Osteoblast (primary cell): ENCODE measurements at regions not wholly inside any gene's neighbourhood (a gene's known extent, or its start where the extent isn't known, plus 50 kb on each side); places are given as distances from the start of the nearest gene placed in this dataset.
A peak's percentile ranks its signal among the peaks of the same experiment; 100 is the strongest.

Experiments used
- DNase-seq: peaks from one replicate; pipeline ENCODE4 v3.0.0; 2011; ENCODE audit warnings: low spot score, mixed read lengths; ENCODE audit not compliant: insufficient read length; ENCODE audit errors: missing footprints
- H2AFZ ChIP-seq: 2 replicates; pipeline ENCODE4 v1.6.0; 2011; ENCODE audit warnings: mild to moderate bottlenecking, low read length
- H3K27ac ChIP-seq: 2 replicates; pipeline ENCODE4 v1.5.1; 2011; ENCODE audit warnings: mild to moderate bottlenecking, low read depth, low read length, moderate library complexity
- H3K27me3 ChIP-seq: 2 replicates; pipeline ENCODE4 v1.6.0; 2012; ENCODE audit warnings: mild to moderate bottlenecking, control low read depth, inconsistent platforms, low read length, moderate library complexity; ENCODE audit not compliant: insufficient read depth
- H3K36me3 ChIP-seq: 2 replicates; pipeline ENCODE4 v1.5.1; 2011; ENCODE audit warnings: mild to moderate bottlenecking, low read length, control low read depth, moderate library complexity; ENCODE audit not compliant: insufficient read depth
- H3K4me1 ChIP-seq: 2 replicates; pipeline ENCODE4 v1.5.1; 2011; ENCODE audit warnings: mild to moderate bottlenecking, low read length, control low read depth, moderate library complexity; ENCODE audit not compliant: insufficient read depth
- H3K4me2 ChIP-seq: 2 replicates; pipeline ENCODE4 v1.6.0; 2011; ENCODE audit warnings: mild to moderate bottlenecking, low read length; ENCODE audit not compliant: insufficient read depth
- H3K4me3 ChIP-seq: fragments of 200-600 bp; sonication (generic); 3 replicates; pipeline ENCODE4 v1.5.1; 2012; ENCODE audit warnings: mild to moderate bottlenecking, low read length, inconsistent platforms; ENCODE audit not compliant: insufficient read depth
- H3K79me2 ChIP-seq: 2 replicates; pipeline ENCODE4 v1.6.0; 2012; ENCODE audit warnings: mild to moderate bottlenecking, low read length, control low read depth, inconsistent platforms; ENCODE audit not compliant: insufficient read depth
- H3K9me3 ChIP-seq: 2 replicates; pipeline ENCODE4 v1.5.1; 2011; ENCODE audit warnings: low read depth, low read length, control low read depth
- H4K20me1 ChIP-seq: 2 replicates; pipeline ENCODE4 v1.6.0; 2012; ENCODE audit warnings: mild to moderate bottlenecking, low read length, control low read depth; ENCODE audit not compliant: insufficient read depth
- TF ChIP-seq, protein P1 (sequence below): IDR thresholded peaks from 2 replicates; pipeline ENCODE4 v1.5.1; 2011; ENCODE audit warnings: mild to moderate bottlenecking, low read depth, low read length, moderate library complexity; ENCODE audit errors: extremely low read depth

DNA sequence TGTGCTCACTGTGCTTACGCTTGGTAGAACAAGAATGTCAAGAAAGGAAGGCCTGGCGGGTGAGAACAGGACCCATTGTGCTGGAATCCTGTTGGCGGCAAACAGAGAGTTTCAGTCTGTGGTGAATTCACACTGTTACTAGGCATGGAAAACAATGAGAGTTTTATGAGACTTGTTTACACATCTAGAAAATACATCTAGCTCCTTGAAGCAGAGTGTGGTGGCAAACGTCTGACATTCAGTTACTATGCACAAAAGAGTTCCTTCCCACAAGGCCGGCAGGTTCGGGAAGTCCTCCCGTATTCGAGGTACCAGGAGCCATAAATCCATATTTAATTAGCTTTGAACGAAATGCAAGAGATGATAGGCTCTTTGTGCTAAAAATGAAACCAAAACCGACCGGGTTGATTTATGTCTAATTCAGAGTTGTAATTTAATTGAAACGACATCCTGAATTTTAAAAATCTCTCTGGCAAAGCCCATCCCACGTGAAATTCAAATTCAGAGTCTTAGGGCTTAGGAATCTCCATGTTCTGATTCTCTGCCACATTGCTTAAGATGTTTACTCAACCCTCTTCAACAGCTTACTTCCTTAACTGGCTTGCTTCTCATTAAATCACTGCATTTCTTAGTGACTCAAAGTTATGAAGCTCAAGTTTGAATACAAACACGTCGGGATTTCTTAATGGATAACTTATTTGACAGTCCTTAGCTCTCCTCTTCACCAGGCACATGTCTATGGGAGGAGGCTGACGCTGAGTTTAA is 299.9 kb upstream of the PITRM1 start:
- TF ChIP-seq, protein P1, sequence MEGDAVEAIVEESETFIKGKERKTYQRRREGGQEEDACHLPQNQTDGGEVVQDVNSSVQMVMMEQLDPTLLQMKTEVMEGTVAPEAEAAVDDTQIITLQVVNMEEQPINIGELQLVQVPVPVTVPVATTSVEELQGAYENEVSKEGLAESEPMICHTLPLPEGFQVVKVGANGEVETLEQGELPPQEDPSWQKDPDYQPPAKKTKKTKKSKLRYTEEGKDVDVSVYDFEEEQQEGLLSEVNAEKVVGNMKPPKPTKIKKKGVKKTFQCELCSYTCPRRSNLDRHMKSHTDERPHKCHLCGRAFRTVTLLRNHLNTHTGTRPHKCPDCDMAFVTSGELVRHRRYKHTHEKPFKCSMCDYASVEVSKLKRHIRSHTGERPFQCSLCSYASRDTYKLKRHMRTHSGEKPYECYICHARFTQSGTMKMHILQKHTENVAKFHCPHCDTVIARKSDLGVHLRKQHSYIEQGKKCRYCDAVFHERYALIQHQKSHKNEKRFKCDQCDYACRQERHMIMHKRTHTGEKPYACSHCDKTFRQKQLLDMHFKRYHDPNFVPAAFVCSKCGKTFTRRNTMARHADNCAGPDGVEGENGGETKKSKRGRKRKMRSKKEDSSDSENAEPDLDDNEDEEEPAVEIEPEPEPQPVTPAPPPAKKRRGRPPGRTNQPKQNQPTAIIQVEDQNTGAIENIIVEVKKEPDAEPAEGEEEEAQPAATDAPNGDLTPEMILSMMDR: no peak
- Histone ChIP-seq H3K36me3 (no peaks in the 10 kb centered on the region), H3K27me3 (no peaks in the 10 kb centered on the region), H3K4me1 (peaks cover 36% of the 10 kb centered on the region), H2AFZ (peak overlapping the region; percentile 61), H4K20me1 (no peaks in the 10 kb centered on the region), H3K4me3 (peak overlapping the region; percentile 61), H3K79me2 (no peaks in the 10 kb centered on the region), H3K27ac (peak overlapping the region; percentile 55), H3K9me3 (no peaks in the 10 kb centered on the region), H3K4me2 (peak overlapping the region; percentile 75)
- DNase-seq: peak; percentile 21

DNA sequence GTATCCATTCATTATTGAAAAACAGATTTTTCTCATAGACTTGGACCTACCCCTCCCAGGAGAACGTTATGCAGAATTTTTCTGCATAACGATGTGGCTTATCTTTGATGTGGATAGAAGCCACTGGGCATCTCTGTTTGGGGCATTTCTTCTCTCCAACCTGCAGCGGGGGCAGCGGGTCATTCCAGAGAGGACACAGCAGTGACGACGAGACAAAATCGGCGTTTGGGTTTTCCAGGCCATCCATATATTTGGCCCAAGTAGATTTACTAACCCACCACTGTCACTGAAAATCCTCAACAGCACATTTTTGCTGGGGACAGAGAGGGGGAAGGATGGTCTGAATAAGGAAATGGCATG is 299.3 kb upstream of the PITRM1 start:
- TF ChIP-seq, protein P1: no peak
- Histone ChIP-seq H3K27ac (peak overlapping the region; percentile 55), H3K4me3 (no peak overlapping the region), H3K79me2 (no peaks in the 10 kb centered on the region), H2AFZ (peak overlapping the region; percentile 61), H3K36me3 (no peaks in the 10 kb centered on the region), H3K27me3 (no peaks in the 10 kb centered on the region), H3K9me3 (no peaks in the 10 kb centered on the region), H4K20me1 (no peaks in the 10 kb centered on the region), H3K4me2 (peak overlapping the region; percentile 75), H3K4me1 (peaks cover 42% of the 10 kb centered on the region)
- DNase-seq: no peak

DNA sequence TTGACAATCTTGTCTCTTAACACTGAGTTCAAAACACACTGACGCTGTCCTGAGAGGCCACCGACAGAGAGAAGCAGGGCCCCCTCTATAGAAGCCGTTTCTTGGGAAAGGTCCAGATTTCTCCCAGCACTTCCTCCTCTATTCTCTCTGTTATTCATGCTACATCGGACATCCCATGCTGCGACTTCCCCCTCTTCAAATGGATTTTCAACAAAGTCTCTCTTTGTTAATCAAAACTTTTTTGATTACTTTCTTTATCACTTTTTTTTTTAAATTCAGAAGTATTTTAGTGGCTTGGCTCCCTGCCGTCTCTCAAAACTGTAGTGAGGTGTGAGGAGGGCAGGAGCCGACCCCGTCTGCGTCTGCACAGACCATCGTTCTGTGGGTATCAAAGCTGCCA is 298.9 kb upstream of the PITRM1 start:
- Histone ChIP-seq H3K27ac (no peak overlapping the region), H3K9me3 (no peaks in the 10 kb centered on the region), H2AFZ (no peak overlapping the region), H3K4me1 (peaks cover 44% of the 10 kb centered on the region), H3K79me2 (no peaks in the 10 kb centered on the region), H4K20me1 (no peaks in the 10 kb centered on the region), H3K27me3 (no peaks in the 10 kb centered on the region), H3K4me3 (no peak overlapping the region), H3K4me2 (no peak overlapping the region), H3K36me3 (no peaks in the 10 kb centered on the region)
- TF ChIP-seq, protein P1: no peak
- no peak for DNase-seq

DNA sequence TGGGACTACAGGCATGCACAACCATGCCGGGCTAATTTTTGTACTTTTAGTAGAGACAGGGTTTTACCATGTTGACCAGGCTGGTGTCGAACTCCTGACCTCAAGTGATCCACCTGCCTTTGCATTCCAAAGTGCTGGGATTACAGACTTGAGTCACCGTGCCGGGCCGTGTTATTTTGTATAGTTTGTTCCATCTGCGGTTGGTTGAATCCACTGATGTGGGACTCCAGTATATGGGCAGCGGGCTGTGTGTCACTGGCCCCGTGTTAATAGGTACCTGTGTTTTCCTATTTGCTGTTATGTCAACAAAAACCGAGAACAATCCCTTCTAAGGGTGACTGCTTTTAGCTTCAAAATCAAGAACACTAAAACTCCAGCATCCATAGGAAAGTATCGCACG is 297.6 kb upstream of the PITRM1 start:
- Histone ChIP-seq H3K36me3 (no peaks in the 10 kb centered on the region), H3K4me2 (no peak overlapping the region), H4K20me1 (no peaks in the 10 kb centered on the region), H2AFZ (no peak overlapping the region), H3K4me3 (no peak overlapping the region), H3K27me3 (no peaks in the 10 kb centered on the region), H3K9me3 (no peaks in the 10 kb centered on the region), H3K79me2 (no peaks in the 10 kb centered on the region), H3K4me1 (peaks cover 44% of the 10 kb centered on the region), H3K27ac (peak overlapping the region; percentile 100)
- DNase-seq: no peak
- TF ChIP-seq, protein P1: no peak
